ENCODE measurements at regions not wholly inside any gene's neighbourhood (a gene's known extent, or its start where the extent isn't known, plus 50 kb on each side); places are given as distances from the start of the nearest gene placed in this dataset.

- peaks cover 0 to 4% of the 10 kb centered on the region in 2 donors for H3K4me1 ChIP-seq (ENCODE audit: control insufficient read depth in 1 of 2, insufficient read depth in 2 of 2, low read length in 2 of 2)
Observed at GRCh38 chr21:14688936-14689335, 142.8 kb upstream of the SAMSN1 start.

GRCh38 chr21:14688412-14688811 is 142.3 kb upstream of the SAMSN1 start:
- peaks cover 0 to 4% of the 10 kb centered on the region in 2 donors for H3K4me1 ChIP-seq (ENCODE audit: control insufficient read depth in 1 of 2, insufficient read depth in 2 of 2, low read length in 2 of 2)
- no peaks in the 10 kb centered on the region for H3K36me3 ChIP-seq (ENCODE audit: control insufficient read depth in 1 of 2, insufficient read depth in 2 of 2, low read length in 2 of 2)
- H3K4me3 ChIP-seq (ENCODE audit: low read depth in 1 of 2, low read length in 2 of 2) = no peak overlapping the region
- H3K27ac ChIP-seq (ENCODE audit: low read depth, low read length) = no peak overlapping the region
- H3K27me3 ChIP-seq (ENCODE audit: control insufficient read depth in 1 of 2, insufficient read depth in 2 of 2, low read length in 2 of 2) = peaks cover 0 to 2% of the 10 kb centered on the region in 2 donors
- H3K9me3 ChIP-seq (ENCODE audit: control insufficient read depth in 1 of 2, low read length in 2 of 2) = no peaks in the 10 kb centered on the region
- H3K9ac ChIP-seq (ENCODE audit: low read depth in 1 of 2, low read length in 2 of 2) = no peak overlapping the region

More at GRCh38 chr21:14688936-14689335, 142.8 kb upstream of the SAMSN1 start:
- Histone ChIP-seq H3K9me3 (ENCODE audit: control insufficient read depth in 1 of 2, low read length in 2 of 2) (no peaks in the 10 kb centered on the region), H3K27ac (ENCODE audit: low read depth, low read length) (no peak overlapping the region), H3K9ac (ENCODE audit: low read depth in 1 of 2, low read length in 2 of 2) (no peak overlapping the region), H3K4me3 (ENCODE audit: low read depth in 1 of 2, low read length in 2 of 2) (no peak overlapping the region), H3K27me3 (ENCODE audit: control insufficient read depth in 1 of 2, insufficient read depth in 2 of 2, low read length in 2 of 2) (peaks cover 0 to 2% of the 10 kb centered on the region in 2 donors), H3K36me3 (ENCODE audit: control insufficient read depth in 1 of 2, insufficient read depth in 2 of 2, low read length in 2 of 2) (no peaks in the 10 kb centered on the region)

- no peak overlapping the region for H3K4me3 ChIP-seq (ENCODE audit: low read depth in 1 of 2, low read length in 2 of 2)
- no peaks in the 10 kb centered on the region for H3K36me3 ChIP-seq (ENCODE audit: control insufficient read depth in 1 of 2, insufficient read depth in 2 of 2, low read length in 2 of 2)
- no peak overlapping the region for H3K27ac ChIP-seq (ENCODE audit: low read depth, low read length)
- no peaks in the 10 kb centered on the region for H3K9me3 ChIP-seq (ENCODE audit: control insufficient read depth in 1 of 2, low read length in 2 of 2)
- H3K9ac ChIP-seq (ENCODE audit: low read depth in 1 of 2, low read length in 2 of 2) = no peak overlapping the region
- H3K4me1 ChIP-seq (ENCODE audit: control insufficient read depth in 1 of 2, insufficient read depth in 2 of 2, low read length in 2 of 2) = peaks cover 0 to 4% of the 10 kb centered on the region in 2 donors
- H3K27me3 ChIP-seq (ENCODE audit: control insufficient read depth in 1 of 2, insufficient read depth in 2 of 2, low read length in 2 of 2) = peaks cover 0 to 2% of the 10 kb centered on the region in 2 donors
Observed at GRCh38 chr21:14687268-14687625, 141.1 kb upstream of the SAMSN1 start.

GRCh38 chr21:14686466-14687267 is 140.6 kb upstream of the SAMSN1 start:
- Histone ChIP-seq H3K27me3 (ENCODE audit: control insufficient read depth in 1 of 2, insufficient read depth in 2 of 2, low read length in 2 of 2) (peaks cover 0 to 2% of the 10 kb centered on the region in 2 donors), H3K4me3 (ENCODE audit: low read depth in 1 of 2, low read length in 2 of 2) (no peak overlapping the region), H3K4me1 (ENCODE audit: control insufficient read depth in 1 of 2, insufficient read depth in 2 of 2, low read length in 2 of 2) (peaks cover 0 to 4% of the 10 kb centered on the region in 2 donors), H3K36me3 (ENCODE audit: control insufficient read depth in 1 of 2, insufficient read depth in 2 of 2, low read length in 2 of 2) (no peaks in the 10 kb centered on the region), H3K27ac (ENCODE audit: low read depth, low read length) (no peak overlapping the region), H3K9ac (ENCODE audit: low read depth in 1 of 2, low read length in 2 of 2) (no peak overlapping the region), H3K9me3 (ENCODE audit: control insufficient read depth in 1 of 2, low read length in 2 of 2) (no peaks in the 10 kb centered on the region)

- Histone ChIP-seq H3K27me3 (ENCODE audit: control insufficient read depth in 1 of 2, insufficient read depth in 2 of 2, low read length in 2 of 2) (peaks cover 0 to 2% of the 10 kb centered on the region in 2 donors), H3K9me3 (ENCODE audit: control insufficient read depth in 1 of 2, low read length in 2 of 2) (no peaks in the 10 kb centered on the region), H3K4me3 (ENCODE audit: low read depth in 1 of 2, low read length in 2 of 2) (no peak overlapping the region), H3K27ac (ENCODE audit: low read depth, low read length) (no peak overlapping the region), H3K4me1 (ENCODE audit: control insufficient read depth in 1 of 2, insufficient read depth in 2 of 2, low read length in 2 of 2) (peaks cover 0 to 4% of the 10 kb centered on the region in 2 donors), H3K36me3 (ENCODE audit: control insufficient read depth in 1 of 2, insufficient read depth in 2 of 2, low read length in 2 of 2) (no peaks in the 10 kb centered on the region), H3K9ac (ENCODE audit: low read depth in 1 of 2, low read length in 2 of 2) (no peak overlapping the region)
Observed at GRCh38 chr21:14685568-14685967, 139.5 kb upstream of the SAMSN1 start.

GRCh38 chr21:14684071-14684470 is 138.0 kb upstream of the SAMSN1 start:
- Histone ChIP-seq H3K4me3 (ENCODE audit: low read depth in 1 of 2, low read length in 2 of 2) (no peak overlapping the region), H3K27ac (ENCODE audit: low read depth, low read length) (no peak overlapping the region), H3K9ac (ENCODE audit: low read depth in 1 of 2, low read length in 2 of 2) (no peak overlapping the region), H3K27me3 (ENCODE audit: control insufficient read depth in 1 of 2, insufficient read depth in 2 of 2, low read length in 2 of 2) (peaks cover 0 to 2% of the 10 kb centered on the region in 2 donors), H3K4me1 (ENCODE audit: control insufficient read depth in 1 of 2, insufficient read depth in 2 of 2, low read length in 2 of 2) (peaks cover 0 to 4% of the 10 kb centered on the region in 2 donors), H3K36me3 (ENCODE audit: control insufficient read depth in 1 of 2, insufficient read depth in 2 of 2, low read length in 2 of 2) (no peaks in the 10 kb centered on the region), H3K9me3 (ENCODE audit: control insufficient read depth in 1 of 2, low read length in 2 of 2) (no peaks in the 10 kb centered on the region)

GRCh38 chr21:14683063-14683462 is 136.9 kb upstream of the SAMSN1 start:
- Histone ChIP-seq H3K9me3 (ENCODE audit: control insufficient read depth in 1 of 2, low read length in 2 of 2) (no peaks in the 10 kb centered on the region), H3K27ac (ENCODE audit: low read depth, low read length) (no peak overlapping the region), H3K4me1 (ENCODE audit: control insufficient read depth in 1 of 2, insufficient read depth in 2 of 2, low read length in 2 of 2) (peaks cover under 1 to 4% of the 10 kb centered on the region in 2 donors), H3K9ac (ENCODE audit: low read depth in 1 of 2, low read length in 2 of 2) (no peak overlapping the region), H3K36me3 (ENCODE audit: control insufficient read depth in 1 of 2, insufficient read depth in 2 of 2, low read length in 2 of 2) (no peaks in the 10 kb centered on the region), H3K4me3 (ENCODE audit: low read depth in 1 of 2, low read length in 2 of 2) (no peak overlapping the region), H3K27me3 (ENCODE audit: control insufficient read depth in 1 of 2, insufficient read depth in 2 of 2, low read length in 2 of 2) (no peaks in the 10 kb centered on the region)

GRCh38 chr21:14678973-14679574 is 133.0 kb upstream of the SAMSN1 start:
- Histone ChIP-seq H3K4me1 (ENCODE audit: control insufficient read depth in 1 of 2, insufficient read depth in 2 of 2, low read length in 2 of 2) (peaks cover 10 to 12% of the 10 kb centered on the region in 2 donors), H3K27me3 (ENCODE audit: control insufficient read depth in 1 of 2, insufficient read depth in 2 of 2, low read length in 2 of 2) (no peaks in the 10 kb centered on the region)

GRCh38 chr21:14677639-14678179 is 131.6 kb upstream of the SAMSN1 start:
- no peak overlapping the region for H3K4me3 ChIP-seq (ENCODE audit: low read depth in 1 of 2, low read length in 2 of 2)
- H3K4me1 ChIP-seq (ENCODE audit: control insufficient read depth in 1 of 2, insufficient read depth in 2 of 2, low read length in 2 of 2) = peaks cover 10 to 12% of the 10 kb centered on the region in 2 donors
- H3K9ac ChIP-seq (ENCODE audit: low read depth in 1 of 2, low read length in 2 of 2) = no peak overlapping the region
- no peak overlapping the region for H3K27ac ChIP-seq (ENCODE audit: low read depth, low read length)
- no peaks in the 10 kb centered on the region for H3K36me3 ChIP-seq (ENCODE audit: control insufficient read depth in 1 of 2, insufficient read depth in 2 of 2, low read length in 2 of 2)
- H3K27me3 ChIP-seq (ENCODE audit: control insufficient read depth in 1 of 2, insufficient read depth in 2 of 2, low read length in 2 of 2) = no peaks in the 10 kb centered on the region
- no peaks in the 10 kb centered on the region for H3K9me3 ChIP-seq (ENCODE audit: control insufficient read depth in 1 of 2, low read length in 2 of 2)

More at GRCh38 chr21:14678973-14679574, 133.0 kb upstream of the SAMSN1 start:
- no peak overlapping the region for H3K27ac ChIP-seq (ENCODE audit: low read depth, low read length)
- no peaks in the 10 kb centered on the region for H3K9me3 ChIP-seq (ENCODE audit: control insufficient read depth in 1 of 2, low read length in 2 of 2)
- H3K36me3 ChIP-seq (ENCODE audit: control insufficient read depth in 1 of 2, insufficient read depth in 2 of 2, low read length in 2 of 2) = no peaks in the 10 kb centered on the region
- H3K9ac ChIP-seq (ENCODE audit: low read depth in 1 of 2, low read length in 2 of 2) = no peak overlapping the region
- no peak overlapping the region for H3K4me3 ChIP-seq (ENCODE audit: low read depth in 1 of 2, low read length in 2 of 2)

- Histone ChIP-seq H3K9ac (ENCODE audit: low read depth in 1 of 2, low read length in 2 of 2) (no peak overlapping the region), H3K27me3 (ENCODE audit: control insufficient read depth in 1 of 2, insufficient read depth in 2 of 2, low read length in 2 of 2) (no peaks in the 10 kb centered on the region), H3K4me3 (ENCODE audit: low read depth in 1 of 2, low read length in 2 of 2) (no peak overlapping the region), H3K27ac (ENCODE audit: low read depth, low read length) (no peak overlapping the region), H3K9me3 (ENCODE audit: control insufficient read depth in 1 of 2, low read length in 2 of 2) (no peaks in the 10 kb centered on the region), H3K36me3 (ENCODE audit: control insufficient read depth in 1 of 2, insufficient read depth in 2 of 2, low read length in 2 of 2) (no peaks in the 10 kb centered on the region), H3K4me1 (ENCODE audit: control insufficient read depth in 1 of 2, insufficient read depth in 2 of 2, low read length in 2 of 2) (peaks cover 10 to 12% of the 10 kb centered on the region in 2 donors)
Observed at GRCh38 chr21:14677013-14677412, 130.9 kb upstream of the SAMSN1 start.

Data from duodenal mucosa (tissue), 2 donors.